Naive thymus-derived CD8-positive, alpha-beta T cell (primary cell): ENCODE measurements at regions not wholly inside any gene's neighbourhood (a gene's known extent, or its start where the extent isn't known, plus 50 kb on each side); places are given as distances from the start of the nearest gene placed in this dataset.
"Not testable (repeated sequence)": the region's sequence is repeated elsewhere in the genome, so short reads cannot be mapped to it uniquely, and the experiment has no call there.

Source experiments
- ATAC-seq, 2 donors: fragments of 150-1000 bp; cut with Tn5 transposase in 1 of 2; sonication (Bioruptor Pico), chemical (Tn5 transposase) in 1 of 2; 1 replicate in 1 of 2; 2 replicates in 1 of 2; pipeline ENCODE4 v1.10.0; 2021; ENCODE audit warnings: mild to moderate bottlenecking in 2 of 2, moderate library complexity in 2 of 2
- POLR2A ChIA-PET: fragments of 350-600 bp; sonication (Branson Sonifier 250); formaldehyde crosslinking; loops from one replicate; lab custom pipeline; 2021; ENCODE audit warnings: antibody characterized with exemption; lab: Charles Lee
- DNase-seq, 10 donors: peaks; one replicate each; pipeline versions ENCODE4 v3.0.0 to v3.0.0-alpha.2; 2020 to 2022
- H3K27ac Mint-ChIP-seq, 10 donors: one replicate each; pipeline ENCODE4 v1.8.0; 2020 to 2022; ENCODE audit warnings: mild to moderate bottlenecking in 10 of 10, mixed read lengths in 10 of 10, moderate library complexity in 4 of 10, inconsistent platforms in 1 of 10
- H3K27me3 Mint-ChIP-seq, 5 donors: one replicate each; pipeline ENCODE4 v1.8.0; 2021 to 2022; ENCODE audit warnings: mixed read lengths in 5 of 5
- H3K36me3 Mint-ChIP-seq, 3 donors: one replicate each; pipeline ENCODE4 v1.8.0; 2020 to 2022; ENCODE audit warnings: mixed read lengths in 3 of 3, mild to moderate bottlenecking in 2 of 3, inconsistent platforms in 1 of 3
- H3K4me1 Mint-ChIP-seq, 4 donors: one replicate each; pipeline ENCODE4 v1.8.0; 2021 to 2022; ENCODE audit warnings: mixed read lengths in 4 of 4
- H3K4me3 Mint-ChIP-seq, 10 donors: one replicate each; pipeline ENCODE4 v1.8.0; 2020 to 2022; ENCODE audit warnings: mild to moderate bottlenecking in 10 of 10, mixed read lengths in 10 of 10, moderate library complexity in 6 of 10, inconsistent platforms in 1 of 10
- H3K9me3 Mint-ChIP-seq, 9 donors: one replicate each; pipeline ENCODE4 v1.8.0; 2020 to 2022; ENCODE audit warnings: mixed read lengths in 9 of 9, mild to moderate bottlenecking in 3 of 9, inconsistent platforms in 1 of 9, moderate library complexity in 1 of 9

- POLR2A ChIA-PET, DNase-seq, H3K4me1 Mint-ChIP-seq, H3K27ac Mint-ChIP-seq, H3K9me3 Mint-ChIP-seq, H3K27me3 Mint-ChIP-seq, H3K4me3 Mint-ChIP-seq, ATAC-seq, H3K36me3 Mint-ChIP-seq: not testable (repeated sequence)
Observed at GRCh38 chr2:87619121-87619520, 128.8 kb upstream of the PLGLB2 start.

DNA sequence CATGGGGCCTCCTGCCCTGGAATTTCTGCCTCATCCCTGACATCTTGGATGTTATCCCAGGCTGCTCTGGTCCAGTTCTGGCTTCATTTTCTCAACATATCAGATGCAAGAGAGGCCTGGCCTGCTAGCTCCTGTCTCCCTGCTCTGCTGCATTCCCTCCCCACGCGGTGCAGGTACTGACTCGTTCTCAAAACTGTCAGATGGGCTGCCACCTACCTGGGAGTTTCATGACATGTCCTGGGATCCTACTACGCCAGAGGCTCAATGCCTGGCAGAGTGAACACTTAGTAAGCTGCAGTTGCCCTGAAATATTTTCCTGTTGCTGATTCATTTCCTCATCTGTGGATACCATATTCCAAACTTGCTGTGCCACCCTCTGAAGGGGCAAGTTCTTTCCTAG lies 126.7 kb upstream of the PLGLB2 start:
- H3K36me3 Mint-ChIP-seq, ATAC-seq, H3K9me3 Mint-ChIP-seq, DNase-seq, H3K27me3 Mint-ChIP-seq, H3K4me1 Mint-ChIP-seq, POLR2A ChIA-PET, H3K27ac Mint-ChIP-seq, H3K4me3 Mint-ChIP-seq: not testable (repeated sequence)

GRCh38 chr2:87622720-87623119 lies 125.2 kb upstream of the PLGLB2 start:
- H3K4me3 Mint-ChIP-seq, H3K27ac Mint-ChIP-seq, H3K4me1 Mint-ChIP-seq, H3K36me3 Mint-ChIP-seq, H3K27me3 Mint-ChIP-seq, POLR2A ChIA-PET, ATAC-seq, DNase-seq, H3K9me3 Mint-ChIP-seq: not testable (repeated sequence)

GRCh38 chr2:87629491-87630458 lies 118.1 kb upstream of the PLGLB2 start:
- DNase-seq: not testable (repeated sequence)

DNA sequence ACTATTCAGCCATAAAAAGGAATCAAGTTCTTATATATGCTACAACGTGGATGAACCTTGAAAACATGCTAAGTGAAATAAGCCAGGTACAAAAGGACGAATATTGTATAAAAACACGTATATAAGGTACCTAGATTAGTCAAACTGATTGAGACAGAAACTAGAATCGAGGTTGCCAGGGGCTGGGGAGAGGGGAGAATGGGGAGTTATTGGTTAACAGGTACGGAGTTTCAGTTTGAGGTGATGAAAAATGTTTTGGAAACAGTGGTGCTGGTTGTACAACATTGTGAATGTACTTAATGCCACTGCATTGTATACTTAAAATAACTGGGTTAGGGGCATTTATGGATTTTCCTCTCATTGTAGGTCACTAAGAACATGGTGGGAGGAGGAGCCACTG lies 117.0 kb upstream of the PLGLB2 start:
- H3K4me1 Mint-ChIP-seq, H3K4me3 Mint-ChIP-seq, H3K27me3 Mint-ChIP-seq, ATAC-seq, DNase-seq, POLR2A ChIA-PET, H3K27ac Mint-ChIP-seq, H3K36me3 Mint-ChIP-seq, H3K9me3 Mint-ChIP-seq: not testable (repeated sequence)

More at GRCh38 chr2:87629491-87630458, 118.1 kb upstream of the PLGLB2 start:
- H3K9me3 Mint-ChIP-seq, H3K4me3 Mint-ChIP-seq, POLR2A ChIA-PET, H3K27ac Mint-ChIP-seq, H3K4me1 Mint-ChIP-seq, H3K36me3 Mint-ChIP-seq, H3K27me3 Mint-ChIP-seq, ATAC-seq: not testable (repeated sequence)

- POLR2A ChIA-PET: not testable (repeated sequence)
Observed at GRCh38 chr2:87631402-87631801, 116.5 kb upstream of the PLGLB2 start.

GRCh38 chr2:87633287-87633963 lies 114.5 kb upstream of the PLGLB2 start:
- POLR2A ChIA-PET, DNase-seq, H3K27me3 Mint-ChIP-seq, H3K36me3 Mint-ChIP-seq, H3K4me1 Mint-ChIP-seq, H3K4me3 Mint-ChIP-seq, ATAC-seq, H3K27ac Mint-ChIP-seq, H3K9me3 Mint-ChIP-seq: not testable (repeated sequence)

More at GRCh38 chr2:87631402-87631801, 116.5 kb upstream of the PLGLB2 start:
- DNase-seq, H3K27ac Mint-ChIP-seq, H3K36me3 Mint-ChIP-seq, ATAC-seq, H3K4me3 Mint-ChIP-seq, H3K27me3 Mint-ChIP-seq, H3K4me1 Mint-ChIP-seq, H3K9me3 Mint-ChIP-seq: not testable (repeated sequence)

- H3K36me3 Mint-ChIP-seq, H3K27ac Mint-ChIP-seq, POLR2A ChIA-PET: not testable (repeated sequence)
Observed at GRCh38 chr2:87634106-87634505, 113.8 kb upstream of the PLGLB2 start.

GRCh38 chr2:87634971-87635650 lies 112.8 kb upstream of the PLGLB2 start:
- H3K9me3 Mint-ChIP-seq, H3K4me1 Mint-ChIP-seq, DNase-seq, H3K4me3 Mint-ChIP-seq, H3K27me3 Mint-ChIP-seq, POLR2A ChIA-PET, ATAC-seq, H3K36me3 Mint-ChIP-seq: not testable (repeated sequence)
- H3K27ac Mint-ChIP-seq: peak overlapping the region in 1 of 10 donors; percentile 40

More at GRCh38 chr2:87634106-87634505, 113.8 kb upstream of the PLGLB2 start:
- H3K4me3 Mint-ChIP-seq, H3K4me1 Mint-ChIP-seq, H3K27me3 Mint-ChIP-seq, ATAC-seq, DNase-seq, H3K9me3 Mint-ChIP-seq: not testable (repeated sequence)

- H3K27ac Mint-ChIP-seq, H3K9me3 Mint-ChIP-seq, ATAC-seq, POLR2A ChIA-PET, H3K27me3 Mint-ChIP-seq, H3K36me3 Mint-ChIP-seq, H3K4me3 Mint-ChIP-seq, H3K4me1 Mint-ChIP-seq, DNase-seq: not testable (repeated sequence)
Observed at GRCh38 chr2:87636246-87636645, 111.6 kb upstream of the PLGLB2 start.

DNA sequence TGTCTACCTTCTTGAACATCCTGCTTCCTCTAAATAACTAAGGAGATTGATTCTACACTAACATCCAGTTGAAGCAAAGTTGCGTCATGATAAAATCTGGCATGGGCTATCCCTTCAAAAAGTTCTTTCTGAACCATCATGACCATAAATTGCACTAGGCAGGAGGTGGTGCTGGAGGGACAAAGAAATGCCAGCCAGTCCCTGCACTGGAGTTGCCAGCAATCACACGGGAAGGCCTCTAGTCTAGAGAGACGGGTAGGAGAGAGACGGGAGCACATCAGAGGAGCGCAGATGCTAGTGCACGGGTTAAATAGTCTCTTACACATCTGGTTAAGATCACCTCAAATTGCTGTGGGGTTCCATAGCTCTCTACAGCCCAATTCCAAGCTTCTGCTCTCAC lies 111.2 kb upstream of the PLGLB2 start:
- H3K9me3 Mint-ChIP-seq, H3K4me1 Mint-ChIP-seq, H3K27ac Mint-ChIP-seq, ATAC-seq, POLR2A ChIA-PET, H3K27me3 Mint-ChIP-seq, DNase-seq, H3K4me3 Mint-ChIP-seq, H3K36me3 Mint-ChIP-seq: not testable (repeated sequence)

DNA sequence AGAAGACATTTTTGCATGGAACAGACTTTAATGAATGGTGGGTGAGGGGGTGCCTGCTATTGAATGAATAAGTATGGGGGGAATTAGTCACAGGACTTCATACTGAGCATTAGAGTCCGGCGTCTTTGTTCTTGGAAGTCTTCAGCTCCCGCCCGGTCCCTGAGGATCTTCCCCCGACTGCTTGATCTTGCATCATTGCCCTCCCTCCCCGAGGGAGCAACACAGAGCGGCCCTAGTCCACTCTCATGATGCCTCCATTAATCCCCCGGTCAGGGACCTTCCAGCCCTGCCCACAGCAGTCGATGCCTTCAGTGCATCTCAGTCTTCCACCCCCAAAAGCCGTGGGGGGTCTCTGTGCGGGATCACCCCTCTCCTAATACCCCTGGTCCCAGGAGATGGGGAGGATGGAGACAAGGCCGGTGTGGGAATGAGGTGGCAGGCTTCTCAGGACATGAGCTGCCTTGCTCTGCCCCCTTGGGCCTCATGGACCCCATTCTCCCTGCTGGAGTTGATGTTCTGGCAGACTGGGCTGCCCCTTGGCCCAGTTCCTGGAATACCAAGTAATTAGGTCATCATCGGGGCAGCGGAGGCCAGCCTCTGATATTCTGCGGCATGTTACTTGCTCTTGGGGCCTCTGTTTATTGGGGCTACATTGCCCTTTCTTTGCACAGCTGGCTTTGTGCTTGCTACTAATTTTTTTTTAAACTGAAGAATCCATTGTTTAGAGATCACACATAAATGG lies 110.5 kb upstream of the PLGLB2 start:
- DNase-seq, POLR2A ChIA-PET, H3K27ac Mint-ChIP-seq, ATAC-seq, H3K27me3 Mint-ChIP-seq, H3K36me3 Mint-ChIP-seq, H3K4me1 Mint-ChIP-seq, H3K4me3 Mint-ChIP-seq, H3K9me3 Mint-ChIP-seq: not testable (repeated sequence)
